ENCODE measurements at regions not wholly inside any gene's neighbourhood (a gene's known extent, or its start where the extent isn't known, plus 50 kb on each side); places are given as distances from the start of the nearest gene placed in this dataset.

DNA sequence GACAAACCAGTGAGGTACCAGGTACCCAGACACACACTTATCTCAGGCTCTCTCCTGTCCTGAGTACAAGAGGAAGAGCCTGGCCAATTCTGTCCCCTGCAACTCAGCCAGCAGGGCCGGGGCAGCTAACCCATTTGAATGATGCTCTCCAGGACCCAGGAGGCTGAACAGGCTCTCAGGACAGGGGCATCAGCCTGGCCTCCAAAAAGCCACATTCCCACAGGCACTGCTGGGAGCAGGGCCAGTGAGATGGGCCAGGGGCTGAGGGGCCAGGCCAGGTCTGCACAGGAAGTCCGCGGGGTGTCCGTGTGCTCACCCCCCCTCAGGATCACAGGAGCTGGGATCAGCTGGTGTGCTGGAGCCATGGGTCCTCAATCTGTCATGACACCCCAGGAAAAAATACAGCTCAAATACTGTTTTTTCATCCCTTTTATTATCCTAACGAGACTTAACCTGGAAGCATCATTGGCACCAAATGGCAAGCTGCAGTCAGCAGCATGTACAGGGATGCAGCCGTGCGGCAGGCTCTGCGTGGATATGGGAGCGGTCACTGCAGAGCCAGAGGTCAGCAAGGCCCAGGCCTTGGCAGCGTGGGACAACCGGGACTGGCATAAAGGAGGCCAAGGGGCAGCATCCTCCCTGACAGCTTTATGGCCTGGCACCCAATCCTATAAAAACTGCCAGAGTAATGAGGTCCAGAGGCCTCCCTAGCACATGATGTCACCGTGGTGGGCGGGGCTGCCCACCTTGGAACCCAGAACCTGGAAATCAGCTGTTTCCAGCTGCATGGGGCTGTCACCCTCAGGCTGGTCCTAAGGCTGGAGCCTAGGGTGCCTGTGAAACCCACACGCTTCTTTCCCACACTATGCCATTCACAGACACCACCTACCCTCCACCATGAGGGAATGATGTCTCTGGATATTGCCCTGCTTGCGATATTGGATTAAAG is 276.7 kb downstream of the C16orf95 start:
- Histone ChIP-seq H3K36me3 (replicated peaks; ENCODE audit: low read depth, low read length) (no peaks in the 10 kb centered on the region), H3K27me3 (ENCODE audit: low read depth, low read length) (no peaks in the 10 kb centered on the region), H3K79me2 (ENCODE audit: low read length) (no peaks in the 10 kb centered on the region), H4K20me1 (ENCODE audit: insufficient read depth, low read length) (no peaks in the 10 kb centered on the region), H3K4me3 (ENCODE audit: low read length) (no peak overlapping the region), H3K9ac (ENCODE audit: low read length) (no peak overlapping the region), H3K27ac (ENCODE audit: low read length) (no peak overlapping the region), H3K4me2 (ENCODE audit: low read length) (no peak overlapping the region), H3K9me3 (ENCODE audit: insufficient read depth, low read length) (no peaks in the 10 kb centered on the region), H2AFZ (ENCODE audit: low read depth, low read length) (no peak overlapping the region), H3K4me1 (ENCODE audit: low read length) (no peaks in the 10 kb centered on the region)
- TF ChIP-seq CTCF (IDR thresholded peaks at IDR 0.05; ENCODE audit: low read depth, low read length) = no peak
- no peak for TF ChIP-seq EZH2phosphoT487 (IDR thresholded peaks at IDR 0.05; ENCODE audit: low read depth)

DNA sequence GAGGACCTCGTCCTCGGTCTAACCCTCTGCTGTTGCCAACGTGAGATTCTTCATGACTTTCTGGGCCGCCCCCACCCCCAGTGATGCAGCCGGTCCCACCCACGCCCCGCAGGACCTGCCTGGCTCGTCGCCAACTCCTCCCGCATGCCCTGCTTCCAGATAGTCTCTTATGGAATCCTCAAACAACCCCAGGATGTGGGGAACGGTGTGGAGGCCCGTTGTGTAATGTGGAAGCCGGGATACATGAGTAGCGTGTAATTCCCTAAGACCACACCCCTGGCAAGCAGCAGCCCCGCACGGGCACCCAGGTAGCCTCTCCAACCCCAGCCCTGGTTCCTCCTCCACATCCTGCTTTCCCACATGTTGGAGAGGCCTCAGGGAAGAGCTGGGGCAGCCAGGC is 275.9 kb downstream of the C16orf95 start:
- H3K4me3 ChIP-seq (ENCODE audit: low read length) = no peak overlapping the region
- H3K27me3 ChIP-seq (ENCODE audit: low read depth, low read length) = no peaks in the 10 kb centered on the region
- H2AFZ ChIP-seq (ENCODE audit: low read depth, low read length) = no peak overlapping the region
- no peak for TF ChIP-seq CTCF (IDR thresholded peaks at IDR 0.05; ENCODE audit: low read depth, low read length)
- TF ChIP-seq EZH2phosphoT487 (IDR thresholded peaks at IDR 0.05; ENCODE audit: low read depth) = no peak
- no peak overlapping the region for H3K9ac ChIP-seq (ENCODE audit: low read length)
- no peaks in the 10 kb centered on the region for H3K9me3 ChIP-seq (ENCODE audit: insufficient read depth, low read length)
- H4K20me1 ChIP-seq (ENCODE audit: insufficient read depth, low read length) = no peaks in the 10 kb centered on the region
- no peak overlapping the region for H3K4me2 ChIP-seq (ENCODE audit: low read length)
- H3K4me1 ChIP-seq (ENCODE audit: low read length) = no peaks in the 10 kb centered on the region
- H3K36me3 ChIP-seq (replicated peaks; ENCODE audit: low read depth, low read length) = no peaks in the 10 kb centered on the region
- H3K27ac ChIP-seq (ENCODE audit: low read length) = no peak overlapping the region
- no peaks in the 10 kb centered on the region for H3K79me2 ChIP-seq (ENCODE audit: low read length)

DNA sequence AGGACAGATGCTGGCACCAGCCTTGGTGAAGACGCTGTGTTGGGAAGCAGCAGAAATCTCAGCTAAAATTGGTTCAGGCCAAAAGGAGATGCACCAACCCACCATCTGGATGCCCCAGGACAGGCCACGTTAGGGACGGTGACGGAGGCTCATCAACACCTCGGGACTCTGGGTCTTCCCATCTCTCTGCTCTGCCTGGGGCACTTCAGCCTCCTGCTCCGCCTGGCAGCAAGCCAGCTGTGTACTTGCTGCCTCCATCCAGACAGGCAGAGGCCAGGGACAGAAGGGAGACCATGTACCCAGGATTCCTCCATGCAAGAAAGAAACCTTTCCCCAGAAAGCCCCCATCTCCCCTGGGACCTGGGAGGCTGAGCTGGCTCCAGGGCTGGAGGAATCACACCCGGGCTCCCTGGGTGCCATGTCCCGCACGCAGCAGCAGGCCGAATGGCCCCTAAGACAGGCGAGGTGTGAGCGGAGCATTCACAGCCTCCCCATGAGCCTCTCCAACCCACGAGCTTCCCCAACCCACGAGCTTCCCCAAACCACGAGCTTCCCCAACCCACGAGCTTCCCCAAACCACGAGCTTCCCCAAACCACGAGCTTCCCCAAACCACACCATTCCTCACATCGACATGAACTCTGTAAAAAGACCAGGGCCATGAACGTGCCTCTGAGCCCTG is 274.5 kb downstream of the C16orf95 start:
- no peaks in the 10 kb centered on the region for H3K9me3 ChIP-seq (ENCODE audit: insufficient read depth, low read length)
- H3K79me2 ChIP-seq (ENCODE audit: low read length) = no peaks in the 10 kb centered on the region
- no peaks in the 10 kb centered on the region for H3K4me1 ChIP-seq (ENCODE audit: low read length)
- H4K20me1 ChIP-seq (ENCODE audit: insufficient read depth, low read length) = no peaks in the 10 kb centered on the region
- H3K36me3 ChIP-seq (replicated peaks; ENCODE audit: low read depth, low read length) = no peaks in the 10 kb centered on the region
- H3K27me3 ChIP-seq (ENCODE audit: low read depth, low read length) = no peaks in the 10 kb centered on the region
- no peak overlapping the region for H3K9ac ChIP-seq (ENCODE audit: low read length)
- H3K4me2 ChIP-seq (ENCODE audit: low read length) = no peak overlapping the region
- TF ChIP-seq CTCF (IDR thresholded peaks at IDR 0.05; ENCODE audit: low read depth, low read length) (no peak), EZH2phosphoT487 (IDR thresholded peaks at IDR 0.05; ENCODE audit: low read depth) (no peak)
- no peak overlapping the region for H2AFZ ChIP-seq (ENCODE audit: low read depth, low read length)
- H3K4me3 ChIP-seq (ENCODE audit: low read length) = no peak overlapping the region
- no peak overlapping the region for H3K27ac ChIP-seq (ENCODE audit: low read length)
